PC-3 (cell line): ENCODE measurements at regions not wholly inside any gene's neighbourhood (a gene's known extent, or its start where the extent isn't known, plus 50 kb on each side); places are given as distances from the start of the nearest gene placed in this dataset.
A peak's percentile ranks its signal among the peaks of the same experiment; 100 is the strongest.

ENCODE experiments used
- ATAC-seq: fragments of 200-7000 bp; cut with Tn5 transposase; 2 replicates; pipeline ENCODE4 v1.9.1; 2020; ENCODE audit warnings: mild to moderate bottlenecking, moderate library complexity
- BruUV-seq: library from RNA; stranded (reverse); fragments of 400-500 nt; replicated peaks from 2 replicates; lab custom pipeline; 2021; lab: Mats Ljungman, UMichigan
- CTCF ChIA-PET: fragments of 300-600 bp; sonication (Branson Sonifier 250); formaldehyde crosslinking; loops from one replicate; lab custom pipeline; 2022; ENCODE audit warnings: antibody characterized with exemption; lab: Charles Lee
- POLR2A ChIA-PET: fragments of 300-600 bp; sonication (Branson Sonifier 250); formaldehyde crosslinking; loops from one replicate; lab custom pipeline; 2022; ENCODE audit warnings: antibody characterized with exemption; ENCODE audit not compliant: unreplicated experiment; lab: Charles Lee
- DNase-seq: peaks from one replicate; pipeline ENCODE4 v3.0.0-alpha.2; 2015
- H2AFZ ChIP-seq: fragments of 300-600 bp; sonication (generic); 2 replicates; pipeline ENCODE4 v1.6.0; 2016; ENCODE audit warnings: antibody characterized with exemption, low read length
- H3F3A ChIP-seq: fragments of 300-600 bp; sonication (generic); one replicate; pipeline ENCODE4 v1.6.0; 2017; ENCODE audit warnings: antibody characterized with exemption, low read length, control low read depth, mild to moderate bottlenecking; ENCODE audit not compliant: unreplicated experiment
- H3K27ac ChIP-seq: fragments of 300-600 bp; sonication (generic); 2 replicates; pipeline ENCODE4 v1.5.1; 2016; ENCODE audit warnings: mild to moderate bottlenecking, low read length
- H3K27me3 ChIP-seq: fragments of 300-600 bp; sonication (generic); 2 replicates; pipeline ENCODE4 v1.6.1; 2016; ENCODE audit warnings: low read length, mixed read lengths
- H3K36me3 ChIP-seq: fragments of 300-600 bp; sonication (generic); 2 replicates; pipeline ENCODE4 v1.6.1; 2016; ENCODE audit warnings: low read depth, mixed run types, low read length, mixed read lengths
- H3K4me1 ChIP-seq: fragments of 300-600 bp; sonication (generic); 2 replicates; pipeline ENCODE4 v1.5.1; 2016; ENCODE audit warnings: low read length; ENCODE audit not compliant: insufficient read depth
- H3K4me2 ChIP-seq: fragments of 300-600 bp; sonication (generic); 2 replicates; pipeline ENCODE4 v1.6.0; 2016; ENCODE audit warnings: low read length
- H3K4me3 ChIP-seq: fragments of 300-600 bp; sonication (generic); 2 replicates; pipeline ENCODE4 v1.5.1; 2016; ENCODE audit warnings: mild to moderate bottlenecking, low read length, mixed read lengths
- H3K79me2 ChIP-seq: fragments of 300-600 bp; sonication (generic); 2 replicates; pipeline ENCODE4 v1.6.1; 2017; ENCODE audit warnings: low read length, mixed read lengths
- H3K9ac ChIP-seq: fragments of 300-600 bp; sonication (generic); 2 replicates; pipeline ENCODE4 v1.6.0; 2016; ENCODE audit warnings: mild to moderate bottlenecking, low read length
- H3K9me2 ChIP-seq: fragments of 300-600 bp; sonication (generic); replicated peaks from 2 replicates; pipeline ENCODE4 v1.6.1; 2016; ENCODE audit warnings: mixed run types, low read length, mixed read lengths
- H3K9me3 ChIP-seq: fragments of 300-600 bp; sonication (generic); 2 replicates; pipeline ENCODE4 v1.6.1; 2016; ENCODE audit warnings: low read length, mixed read lengths
- H4K20me1 ChIP-seq: fragments of 300-600 bp; sonication (generic); 2 replicates; pipeline ENCODE4 v1.6.1; 2016; ENCODE audit warnings: low read length, mixed read lengths
- CTCF ChIP-seq: fragments of 300-600 bp; sonication (generic); conservative IDR thresholded peaks from 2 replicates; pipeline ENCODE4 v1.5.1; 2017; ENCODE audit warnings: antibody characterized with exemption, low read depth, mild to moderate bottlenecking, low read length
- EZH2 ChIP-seq: fragments of 300-600 bp; sonication (generic); IDR thresholded peaks from one replicate; pipeline ENCODE4 v1.6.1; 2017; ENCODE audit warnings: antibody characterized with exemption, mild to moderate bottlenecking, low read length; ENCODE audit not compliant: unreplicated experiment
- EZH2phosphoT487 ChIP-seq: fragments of 300-600 bp; sonication (generic); IDR thresholded peaks from 2 replicates; pipeline ENCODE4 v1.6.1; 2018; ENCODE audit warnings: mild to moderate bottlenecking, antibody characterized with exemption, low read length, borderline replicate concordance
- intact Hi-C: fragments of 100-400 bp; cut with micrococcal nuclease; formaldehyde crosslinking; loops from 2 replicates; pipeline ENCODE4 v1.9.0; 2023

DNA sequence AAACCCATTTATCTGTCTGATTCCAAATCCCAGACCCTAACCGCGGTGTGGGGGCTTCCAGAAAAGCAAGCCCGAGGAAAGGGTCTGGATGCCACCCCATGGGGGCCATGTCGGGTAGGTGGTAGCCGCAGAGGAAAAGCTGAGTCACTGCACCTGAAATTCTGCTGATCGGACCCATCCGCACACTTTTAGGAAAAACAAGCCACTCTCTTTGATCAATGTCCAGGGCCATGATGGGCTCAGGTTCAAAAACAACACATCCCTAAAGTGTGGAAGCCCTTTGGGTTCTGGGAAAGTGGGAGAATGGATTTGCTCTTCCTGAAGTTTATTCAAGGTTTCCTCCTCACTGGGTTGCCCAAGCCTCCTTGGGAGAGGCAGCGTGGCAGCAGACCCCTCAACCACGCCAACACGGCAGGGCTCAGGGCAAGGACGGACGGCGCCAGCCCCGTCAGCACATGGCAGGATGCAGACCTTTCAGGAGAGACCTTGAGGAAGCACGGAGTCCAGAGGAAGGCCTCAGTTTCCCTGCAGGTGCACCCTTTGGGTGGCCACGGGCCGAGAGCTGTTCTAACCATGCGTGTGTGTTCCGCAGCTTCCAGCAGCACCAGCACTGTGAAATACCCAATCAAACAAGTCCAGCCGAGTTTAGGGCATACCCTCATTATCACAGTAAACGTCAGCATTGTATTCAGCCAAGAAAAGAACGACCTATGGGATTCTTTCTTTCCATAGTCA is 367.0 kb downstream of the FOXL1 start:
- Histone ChIP-seq H3K9me2 (no peaks in the 10 kb centered on the region), H3K27me3 (no peaks in the 10 kb centered on the region), H3F3A (no peaks in the 10 kb centered on the region), H3K4me3 (no peak overlapping the region), H3K36me3 (no peaks in the 10 kb centered on the region), H3K4me2 (no peak overlapping the region), H3K27ac (no peak overlapping the region), H3K4me1 (peaks cover 28% of the 10 kb centered on the region), H3K9ac (no peak overlapping the region), H3K79me2 (no peaks in the 10 kb centered on the region), H2AFZ (no peak overlapping the region), H3K9me3 (no peaks in the 10 kb centered on the region), H4K20me1 (no peaks in the 10 kb centered on the region)
- no peak for ATAC-seq
- no TSS peak for BruUV-seq
- CTCF ChIA-PET, result interaction anchor here (0.5 kb wide), 1 partner anchor 369 kb away, joined by 3 read pairs; no protein-coding TSS in a partner anchor
- POLR2A ChIA-PET, result no interaction called here
- TF ChIP-seq EZH2 (no peak), CTCF (no peak), EZH2phosphoT487 (no peak)
- DNase-seq, result no peak
- intact Hi-C loops, result no loop called here

GRCh38 chr16:86946396-86946795 is 368.0 kb downstream of the FOXL1 start:
- peak; percentile 56 for ATAC-seq
- H3K9me2 ChIP-seq, result no peaks in the 10 kb centered on the region
- BruUV-seq, result no TSS peak
- no peak overlapping the region for H3K27ac ChIP-seq
- no peaks in the 10 kb centered on the region for H3K9me3 ChIP-seq
- ChIA-PET CTCF (interaction anchor here (0.6 kb wide), 1 partner anchor 73 kb away, joined by 3 read pairs; no protein-coding TSS in a partner anchor), POLR2A (no interaction called here)
- no peak overlapping the region for H2AFZ ChIP-seq
- no peak overlapping the region for H3K9ac ChIP-seq
- peak; percentile 43 for DNase-seq
- no peaks in the 10 kb centered on the region for H3K36me3 ChIP-seq
- intact Hi-C loops, result no loop called here
- H3K79me2 ChIP-seq, result no peaks in the 10 kb centered on the region
- H3K4me3 ChIP-seq, result no peak overlapping the region
- peak overlapping the region; percentile 34 for H3K4me2 ChIP-seq
- H3K27me3 ChIP-seq, result no peaks in the 10 kb centered on the region
- peaks cover 35% of the 10 kb centered on the region for H3K4me1 ChIP-seq
- no peak for TF ChIP-seq EZH2phosphoT487
- no peak for TF ChIP-seq EZH2
- no peak for TF ChIP-seq CTCF
- H3F3A ChIP-seq, result no peaks in the 10 kb centered on the region
- H4K20me1 ChIP-seq, result no peaks in the 10 kb centered on the region

DNA sequence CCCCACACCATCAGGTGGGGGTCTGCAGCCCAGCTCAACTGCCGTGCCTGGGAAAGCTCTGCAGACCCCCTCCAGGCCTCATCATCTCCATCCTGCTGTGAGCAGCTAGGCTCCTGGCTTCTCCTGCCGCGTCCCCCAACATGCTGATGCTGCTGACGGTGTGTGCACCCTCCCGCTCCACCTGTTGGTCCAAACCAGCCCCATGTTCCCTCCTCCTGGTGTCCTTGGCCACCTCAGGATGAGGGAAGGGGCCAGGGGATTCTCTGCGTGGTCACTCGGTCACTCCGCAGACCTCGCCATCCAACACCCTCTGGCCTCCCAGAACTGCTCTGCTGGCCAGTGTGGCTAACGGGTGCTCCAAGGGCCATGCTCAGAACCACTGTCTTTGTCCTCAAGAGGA is 368.6 kb downstream of the FOXL1 start:
- intact Hi-C loops, result no loop called here
- POLR2A ChIA-PET, result no interaction called here

More for the DNA sequence above, 368.6 kb downstream of the FOXL1 start:
- Histone ChIP-seq H2AFZ (no peak overlapping the region), H3K27ac (no peak overlapping the region), H3F3A (no peaks in the 10 kb centered on the region), H3K9me3 (no peaks in the 10 kb centered on the region), H3K9me2 (no peaks in the 10 kb centered on the region), H3K36me3 (no peaks in the 10 kb centered on the region), H3K79me2 (no peaks in the 10 kb centered on the region), H3K27me3 (no peaks in the 10 kb centered on the region), H3K9ac (no peak overlapping the region), H3K4me2 (peak overlapping the region; percentile 34; the same call in 1 of the 2 replicates), H3K4me1 (peaks cover 38% of the 10 kb centered on the region), H4K20me1 (no peaks in the 10 kb centered on the region), H3K4me3 (no peak overlapping the region)
- ATAC-seq (no peak), DNase-seq (no peak)
- CTCF ChIA-PET, result interaction anchor here (0.6 kb wide), 1 partner anchor 73 kb away, joined by 3 read pairs; no protein-coding TSS in a partner anchor
- BruUV-seq, result no TSS peak
- TF ChIP-seq EZH2 (no peak), CTCF (no peak), EZH2phosphoT487 (no peak)
